ENCODE measurements at regions not wholly inside any gene's neighbourhood (a gene's known extent, or its start where the extent isn't known, plus 50 kb on each side); places are given as distances from the start of the nearest gene placed in this dataset.

- dilution Hi-C loops (cut with HindIII; ENCODE audit: low sequenced_read_pairs, unreplicated experiment): no loop called here
- ChIA-PET POLR2A (ENCODE audit: unreplicated experiment) (no interaction called here), CTCF (no interaction called here)
Measured at GRCh38 chr15:97078591-97078990, 748.1 kb downstream of the NR2F2 start.

More at GRCh38 chr15:97078591-97078990, 748.1 kb downstream of the NR2F2 start:
- H3K4ac ChIP-seq (ENCODE audit: low read depth, low read length): no peak overlapping the region
- no peak overlapping the region for H3K23ac ChIP-seq (ENCODE audit: low read depth, low read length)
- in situ Hi-C loops (cut with MboI; ENCODE audit: low sequenced_read_pairs): no loop called here
- no peaks in the 10 kb centered on the region for H3K79me1 ChIP-seq (ENCODE audit: low read depth in 1 of 2, low read length in 2 of 2)
- intact Hi-C loops (cut with micrococcal nuclease): no loop called here
- no peak overlapping the region for H2BK15ac ChIP-seq (ENCODE audit: low read depth, low read length)
- H3K27ac ChIP-seq (ENCODE audit: insufficient read depth, low read length): no peak overlapping the region
- H4K8ac ChIP-seq (ENCODE audit: low read depth in 2 of 2, low read length in 2 of 2): no peak overlapping the region
- H3K4me2 ChIP-seq (ENCODE audit: low read depth, low read length): no peak overlapping the region
- ATAC-seq (ENCODE audit: low read depth): no peak
- TF ChIP-seq SMC3 (IDR thresholded peaks at IDR 0.05; ENCODE audit: low read depth, low read length): no peak
- no peak for TF ChIP-seq RAD21 (IDR thresholded peaks at IDR 0.05; ENCODE audit: low read length)
- TF ChIP-seq MXI1 (IDR thresholded peaks at IDR 0.05; ENCODE audit: borderline replicate concordance, low read depth, low read length): no peak
- TF ChIP-seq CHD1 (IDR thresholded peaks at IDR 0.05; ENCODE audit: low read depth, low read length): no peak
- TF ChIP-seq RCOR1 (IDR thresholded peaks at IDR 0.05; ENCODE audit: insufficient replicate concordance, low read length): no peak
- TF ChIP-seq MAFK (IDR thresholded peaks at IDR 0.05; ENCODE audit: low read depth, low read length): no peak
- no peak for TF ChIP-seq FOS (IDR thresholded peaks at IDR 0.05; ENCODE audit: low read depth, low read length)
- TF ChIP-seq, protein P1, sequence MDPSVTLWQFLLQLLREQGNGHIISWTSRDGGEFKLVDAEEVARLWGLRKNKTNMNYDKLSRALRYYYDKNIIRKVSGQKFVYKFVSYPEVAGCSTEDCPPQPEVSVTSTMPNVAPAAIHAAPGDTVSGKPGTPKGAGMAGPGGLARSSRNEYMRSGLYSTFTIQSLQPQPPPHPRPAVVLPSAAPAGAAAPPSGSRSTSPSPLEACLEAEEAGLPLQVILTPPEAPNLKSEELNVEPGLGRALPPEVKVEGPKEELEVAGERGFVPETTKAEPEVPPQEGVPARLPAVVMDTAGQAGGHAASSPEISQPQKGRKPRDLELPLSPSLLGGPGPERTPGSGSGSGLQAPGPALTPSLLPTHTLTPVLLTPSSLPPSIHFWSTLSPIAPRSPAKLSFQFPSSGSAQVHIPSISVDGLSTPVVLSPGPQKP (IDR thresholded peaks at IDR 0.05; ENCODE audit: borderline replicate concordance, low read depth, low read length): no peak
- no peaks in the 10 kb centered on the region for H3K36me3 ChIP-seq (ENCODE audit: control insufficient read depth, insufficient read depth, low read length)
- no peak overlapping the region for H3K14ac ChIP-seq (replicated peaks; ENCODE audit: low read depth, low read length)
- no peaks in the 10 kb centered on the region for H3K9me1 ChIP-seq (ENCODE audit: insufficient read depth, low read length)
- WGBS, 2 experiments (ENCODE audit: extremely low coverage in 2 of 2, insufficient read length in 1 of 2): no CpG with 5 or more reads among the region's 6 CpGs
- H4K5ac ChIP-seq (ENCODE audit: low read depth, low read length): no peak overlapping the region
- no peak overlapping the region for H2AFZ ChIP-seq (replicated peaks; ENCODE audit: low read length, poor library complexity)
- H2BK120ac ChIP-seq (ENCODE audit: low read depth, low read length): no peak overlapping the region
- no peak overlapping the region for H3K9ac ChIP-seq (ENCODE audit: low read depth, low read length)
- H4K91ac ChIP-seq (ENCODE audit: insufficient read depth, low read depth, low read length): no peak overlapping the region
- no peak overlapping the region for H2BK5ac ChIP-seq (ENCODE audit: low read depth, low read length, poor library complexity, severe bottlenecking)
- H3K56ac ChIP-seq (ENCODE audit: extremely low read depth, insufficient read depth, low read length): no peak overlapping the region
- no peaks in the 10 kb centered on the region for H3K4me1 ChIP-seq (ENCODE audit: control insufficient read depth, insufficient read depth, low read length)
- no peak overlapping the region for H2AK5ac ChIP-seq (ENCODE audit: low read depth, low read length)
- peaks cover 16% of the 10 kb centered on the region for H3K9me3 ChIP-seq (ENCODE audit: control insufficient read depth, insufficient read depth, low read length)
- H4K20me1 ChIP-seq (ENCODE audit: insufficient read depth, low read length): no peaks in the 10 kb centered on the region
- H3K4me3 ChIP-seq (ENCODE audit: insufficient read depth, low read depth, low read length): no peak overlapping the region
- no peak overlapping the region for H2BK20ac ChIP-seq (ENCODE audit: low read depth, low read length)
- no peaks in the 10 kb centered on the region for H3K27me3 ChIP-seq (ENCODE audit: control insufficient read depth, insufficient read depth, low read length)
- H2AK9ac ChIP-seq (replicated peaks; ENCODE audit: low read depth, low read length, poor library complexity): no peak overlapping the region
- no TSS peak for BruUV-seq (replicated peaks)
- no peak for DNase-seq
- no peak overlapping the region for H3K18ac ChIP-seq (ENCODE audit: low read depth, low read length)

All from IMR-90 (cell line).